PC-9 (cell line): ENCODE measurements at regions not wholly inside any gene's neighbourhood (a gene's known extent, or its start where the extent isn't known, plus 50 kb on each side); places are given as distances from the start of the nearest gene placed in this dataset.

Source experiments
- BruUV-seq: library from RNA; stranded (reverse); fragments of 400-500 nt; replicated peaks from 2 replicates; lab custom pipeline; 2021; lab: Mats Ljungman, UMichigan
- CTCF ChIA-PET: fragments of 300-600 bp; sonication (Branson Sonifier 250); formaldehyde crosslinking; loops from one replicate; lab custom pipeline; 2022; ENCODE audit warnings: antibody characterized with exemption; lab: Charles Lee
- POLR2A ChIA-PET: fragments of 300-600 bp; sonication (Branson Sonifier 250); formaldehyde crosslinking; loops from one replicate; lab custom pipeline; 2022; ENCODE audit warnings: antibody characterized with exemption; ENCODE audit not compliant: unreplicated experiment; lab: Charles Lee
- DNase-seq, 2 experiments: peaks; one replicate each; pipeline versions ENCODE4 v3.0.0 to v3.0.0-alpha.2; 2015 to 2022; ENCODE audit warnings: mixed read lengths in 1 of 2
- H2AFZ ChIP-seq: fragments of 200-600 bp; sonication (generic); 2 replicates; pipeline ENCODE4 v1.8.1; 2017; ENCODE audit warnings: antibody characterized with exemption
- H3F3A ChIP-seq: fragments of 200-600 bp; sonication (generic); 2 replicates; pipeline ENCODE4 v1.8.1; 2017; ENCODE audit warnings: antibody characterized with exemption, mild to moderate bottlenecking, low read depth; ENCODE audit not compliant: insufficient read depth
- H3K27ac ChIP-seq: fragments of 200-600 bp; sonication (generic); 2 replicates; pipeline ENCODE4 v1.6.1; 2016; ENCODE audit warnings: mixed run types
- H3K27me3 ChIP-seq: fragments of 200-600 bp; sonication (generic); 2 replicates; pipeline ENCODE4 v1.6.1; 2016; ENCODE audit warnings: low read depth, mixed run types; ENCODE audit not compliant: insufficient read depth
- H3K36me3 ChIP-seq: fragments of 200-600 bp; sonication (generic); 2 replicates; pipeline ENCODE4 v1.6.1; 2016; ENCODE audit warnings: low read depth, mixed run types
- H3K4me1 ChIP-seq: fragments of 200-600 bp; sonication (generic); replicated peaks from 2 replicates; pipeline ENCODE4 v1.6.1; 2016; ENCODE audit warnings: mixed run types; ENCODE audit not compliant: insufficient read depth
- H3K4me2 ChIP-seq: fragments of 200-600 bp; sonication (generic); 2 replicates; pipeline ENCODE4 v1.6.1; 2017; ENCODE audit warnings: mixed run types
- H3K4me3 ChIP-seq: fragments of 200-600 bp; sonication (generic); 2 replicates; pipeline ENCODE4 v1.6.1; 2016; ENCODE audit warnings: mixed run types
- H3K79me2 ChIP-seq: fragments of 200-600 bp; sonication (generic); 2 replicates; pipeline ENCODE4 v1.6.1; 2017; ENCODE audit warnings: low read depth, mixed run types
- H3K9me2 ChIP-seq: fragments of 200-600 bp; sonication (generic); 2 replicates; pipeline ENCODE4 v1.8.1; 2017; ENCODE audit warnings: mild to moderate bottlenecking; ENCODE audit not compliant: insufficient read depth
- H3K9me3 ChIP-seq: fragments of 200-600 bp; sonication (generic); 2 replicates; pipeline ENCODE4 v1.8.1; 2016; ENCODE audit warnings: low read depth; ENCODE audit not compliant: insufficient read depth
- H4K20me1 ChIP-seq: fragments of 200-600 bp; sonication (generic); 2 replicates; pipeline ENCODE4 v1.8.1; 2017; ENCODE audit not compliant: insufficient read depth
- EZH2 ChIP-seq: fragments of 200-600 bp; sonication (generic); IDR thresholded peaks from 2 replicates; pipeline ENCODE4 v1.8.0; 2017; ENCODE audit warnings: antibody characterized with exemption, low read depth
- intact Hi-C: fragments of 100-400 bp; cut with micrococcal nuclease; formaldehyde crosslinking; loops from one replicate; pipeline ENCODE4 v1.10.0; 2022; ENCODE audit not compliant: unreplicated experiment
- TF ChIP-seq, protein P1 (sequence below): fragments of 200-600 bp; sonication (generic); conservative IDR thresholded peaks from 2 replicates; pipeline ENCODE4 v1.6.1; 2017; ENCODE audit warnings: mixed run types, antibody characterized with exemption, mild to moderate bottlenecking, moderate library complexity

DNA sequence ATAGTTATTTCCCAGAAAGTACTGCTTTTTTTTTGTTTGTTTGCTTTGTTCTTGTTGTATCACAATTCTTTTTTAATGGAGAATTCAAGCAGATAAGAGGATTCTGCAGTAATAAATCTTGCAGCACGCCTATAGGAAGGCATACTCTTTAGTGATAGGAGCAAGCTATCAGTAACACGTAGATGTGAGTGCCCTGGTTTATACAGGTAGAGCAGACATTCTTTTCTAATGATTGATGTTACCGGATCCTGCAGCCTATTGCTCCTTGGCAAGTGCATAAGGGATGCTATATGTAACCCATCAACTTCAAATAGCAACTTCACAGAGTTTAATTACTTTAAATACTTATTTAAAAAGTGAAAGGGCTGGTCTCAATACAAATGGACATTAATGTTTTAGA, 834.2 kb upstream of the GCFC2 start:
- Histone ChIP-seq H3K4me2 (no peak overlapping the region), H3K27me3 (no peaks in the 10 kb centered on the region), H3K27ac (no peak overlapping the region), H3K9me2 (no peaks in the 10 kb centered on the region), H3K4me1 (no peaks in the 10 kb centered on the region), H3K36me3 (no peaks in the 10 kb centered on the region), H3K4me3 (no peak overlapping the region), H3K9me3 (no peaks in the 10 kb centered on the region), H4K20me1 (no peaks in the 10 kb centered on the region), H3K79me2 (no peaks in the 10 kb centered on the region), H3F3A (no peaks in the 10 kb centered on the region), H2AFZ (no peak overlapping the region)
- BruUV-seq = no TSS peak
- CTCF ChIA-PET = no interaction called here
- intact Hi-C loops = no loop called here
- POLR2A ChIA-PET = no interaction called here
- TF ChIP-seq, protein P1, sequence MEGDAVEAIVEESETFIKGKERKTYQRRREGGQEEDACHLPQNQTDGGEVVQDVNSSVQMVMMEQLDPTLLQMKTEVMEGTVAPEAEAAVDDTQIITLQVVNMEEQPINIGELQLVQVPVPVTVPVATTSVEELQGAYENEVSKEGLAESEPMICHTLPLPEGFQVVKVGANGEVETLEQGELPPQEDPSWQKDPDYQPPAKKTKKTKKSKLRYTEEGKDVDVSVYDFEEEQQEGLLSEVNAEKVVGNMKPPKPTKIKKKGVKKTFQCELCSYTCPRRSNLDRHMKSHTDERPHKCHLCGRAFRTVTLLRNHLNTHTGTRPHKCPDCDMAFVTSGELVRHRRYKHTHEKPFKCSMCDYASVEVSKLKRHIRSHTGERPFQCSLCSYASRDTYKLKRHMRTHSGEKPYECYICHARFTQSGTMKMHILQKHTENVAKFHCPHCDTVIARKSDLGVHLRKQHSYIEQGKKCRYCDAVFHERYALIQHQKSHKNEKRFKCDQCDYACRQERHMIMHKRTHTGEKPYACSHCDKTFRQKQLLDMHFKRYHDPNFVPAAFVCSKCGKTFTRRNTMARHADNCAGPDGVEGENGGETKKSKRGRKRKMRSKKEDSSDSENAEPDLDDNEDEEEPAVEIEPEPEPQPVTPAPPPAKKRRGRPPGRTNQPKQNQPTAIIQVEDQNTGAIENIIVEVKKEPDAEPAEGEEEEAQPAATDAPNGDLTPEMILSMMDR = no peak
- TF ChIP-seq EZH2 = no peak
- no peak for DNase-seq

DNA sequence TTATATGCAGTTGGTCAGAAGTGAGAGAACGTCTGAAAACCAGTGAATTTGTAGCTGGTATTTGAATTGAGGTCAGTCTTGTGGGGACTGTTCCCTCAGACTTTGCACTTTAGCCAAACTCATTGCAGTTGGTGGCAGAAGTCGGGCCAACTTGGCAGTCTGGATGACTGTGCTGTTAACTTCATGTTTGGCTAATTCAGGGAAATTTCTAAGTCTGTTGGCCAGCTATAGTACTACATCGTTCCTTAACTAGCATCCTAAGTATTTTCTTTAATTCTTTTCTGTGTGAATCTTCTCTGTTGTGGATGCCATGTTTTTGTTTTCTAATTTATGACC, 806.8 kb upstream of the GCFC2 start:
- TF ChIP-seq EZH2 = no peak
- TF ChIP-seq, protein P1 = no peak
- H3K9me3 ChIP-seq = no peaks in the 10 kb centered on the region
- no peaks in the 10 kb centered on the region for H3K4me1 ChIP-seq
- BruUV-seq = no TSS peak
- H3K27me3 ChIP-seq = no peaks in the 10 kb centered on the region
- H4K20me1 ChIP-seq = no peaks in the 10 kb centered on the region; the same call in 1 of the 2 replicates
- H3K9me2 ChIP-seq = no peaks in the 10 kb centered on the region; the same call in 1 of the 2 replicates
- no peaks in the 10 kb centered on the region for H3F3A ChIP-seq
- H3K79me2 ChIP-seq = no peaks in the 10 kb centered on the region
- H3K27ac ChIP-seq = no peak overlapping the region
- DNase-seq = no peak
- POLR2A ChIA-PET = no interaction called here
- no peak overlapping the region for H3K4me3 ChIP-seq
- intact Hi-C loops = no loop called here
- no peak overlapping the region for H3K4me2 ChIP-seq
- no peak overlapping the region for H2AFZ ChIP-seq
- CTCF ChIA-PET = no interaction called here
- no peaks in the 10 kb centered on the region for H3K36me3 ChIP-seq

DNA sequence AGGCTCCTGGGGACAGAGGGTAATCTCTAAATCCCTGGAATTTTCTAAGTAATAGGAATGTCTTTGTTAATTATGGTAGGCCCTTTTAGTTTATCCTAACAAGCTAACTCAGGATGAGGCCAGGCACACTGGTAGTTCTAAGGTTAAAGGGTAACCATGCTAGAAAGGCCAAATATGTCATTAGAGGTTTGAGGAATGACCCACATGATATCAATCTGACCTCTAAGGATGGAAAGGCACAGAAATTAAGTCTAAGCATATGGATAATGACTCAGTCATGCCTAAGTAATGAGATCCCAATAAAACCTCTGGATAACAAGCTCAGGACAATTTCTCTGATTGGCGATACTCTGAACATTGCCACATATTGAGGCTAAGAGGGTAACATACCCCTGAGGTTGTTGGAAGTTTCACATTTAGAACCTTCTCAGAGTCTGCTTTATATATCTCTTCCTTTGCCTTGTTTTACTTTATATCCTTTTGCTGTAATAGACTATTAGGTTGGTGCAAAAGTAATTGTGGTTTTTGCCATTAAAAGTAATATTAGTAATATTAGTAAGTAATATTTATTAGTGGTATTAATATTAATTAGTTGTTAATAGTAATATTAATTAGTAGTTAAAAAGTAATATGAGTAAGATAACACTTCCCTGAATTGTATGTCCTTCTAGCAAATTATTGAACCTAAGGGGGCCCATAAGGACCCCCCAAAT, 806.3 kb upstream of the GCFC2 start:
- no peak for DNase-seq
- Histone ChIP-seq H3K79me2 (no peaks in the 10 kb centered on the region), H3K4me3 (no peak overlapping the region), H3K27ac (no peak overlapping the region), H3F3A (no peaks in the 10 kb centered on the region), H3K36me3 (no peaks in the 10 kb centered on the region), H3K4me2 (no peak overlapping the region), H3K9me2 (no peaks in the 10 kb centered on the region; the same call in 1 of the 2 replicates), H3K4me1 (no peaks in the 10 kb centered on the region), H3K27me3 (no peaks in the 10 kb centered on the region), H3K9me3 (no peaks in the 10 kb centered on the region), H2AFZ (no peak overlapping the region), H4K20me1 (no peaks in the 10 kb centered on the region; the same call in 1 of the 2 replicates)
- TF ChIP-seq EZH2 = no peak
- TF ChIP-seq, protein P1 = no peak
- intact Hi-C loops = no loop called here
- POLR2A ChIA-PET = no interaction called here
- CTCF ChIA-PET = no interaction called here
- BruUV-seq = no TSS peak
